GM23338 (cell line): ENCODE measurements at regions not wholly inside any gene's neighbourhood (a gene's known extent, or its start where the extent isn't known, plus 50 kb on each side); places are given as distances from the start of the nearest gene placed in this dataset.

Experiments used
- ATAC-seq: fragments of 200-7000 bp; cut with Tn5 transposase; 3 replicates; pipeline ENCODE4 v1.9.1; 2020
- DNase-seq: peaks from one replicate; pipeline ENCODE4 v3.0.0-alpha.2; 2015; ENCODE audit warnings: low spot score
- H2AFZ ChIP-seq: fragments of 200-600 bp; sonication (generic); 2 replicates; pipeline ENCODE4 v1.8.0; 2016; ENCODE audit warnings: antibody characterized with exemption, mild to moderate bottlenecking, moderate library complexity
- H3F3A ChIP-seq: fragments of 200-600 bp; sonication (generic); replicated peaks from 2 replicates; pipeline ENCODE4 v1.8.0; 2017; ENCODE audit warnings: antibody characterized with exemption, mixed run types, low read depth
- H3K27ac ChIP-seq: fragments of 200-600 bp; sonication (generic); 2 replicates; pipeline ENCODE4 v1.6.1; 2016; ENCODE audit warnings: low read depth
- H3K27me3 ChIP-seq: fragments of 200-600 bp; sonication (generic); 2 replicates; pipeline ENCODE4 v1.8.0; 2016; ENCODE audit warnings: mild to moderate bottlenecking, mixed run types, moderate library complexity; ENCODE audit not compliant: insufficient read depth
- H3K36me3 ChIP-seq: fragments of 200-600 bp; sonication (generic); 2 replicates; pipeline ENCODE4 v1.8.0; 2016; ENCODE audit warnings: mild to moderate bottlenecking; ENCODE audit not compliant: insufficient read depth
- H3K4me1 ChIP-seq: fragments of 200-600 bp; sonication (generic); 2 replicates; pipeline ENCODE4 v1.8.0; 2016; ENCODE audit warnings: mild to moderate bottlenecking, moderate library complexity; ENCODE audit not compliant: insufficient read depth
- H3K4me2 ChIP-seq: fragments of 200-600 bp; sonication (generic); 2 replicates; pipeline ENCODE4 v1.7.1; 2017; ENCODE audit warnings: mixed run types
- H3K4me3 ChIP-seq: fragments of 200-600 bp; sonication (generic); 2 replicates; pipeline ENCODE4 v1.6.1; 2016; ENCODE audit warnings: mixed run types
- H3K79me2 ChIP-seq: fragments of 200-600 bp; sonication (generic); replicated peaks from 2 replicates; pipeline ENCODE4 v1.8.0; 2017; ENCODE audit warnings: mild to moderate bottlenecking; ENCODE audit not compliant: insufficient read depth
- H3K9me2 ChIP-seq: fragments of 200-600 bp; sonication (generic); 2 replicates; pipeline ENCODE4 v1.8.0; 2017; ENCODE audit not compliant: insufficient read depth
- H4K20me1 ChIP-seq: fragments of 200-600 bp; sonication (generic); replicated peaks from 2 replicates; pipeline ENCODE4 v1.8.0; 2017; ENCODE audit warnings: mild to moderate bottlenecking; ENCODE audit not compliant: insufficient read depth
- H3K27ac Mint-ChIP-seq: 2 replicates; pipeline ENCODE4 v1.8.0; 2020; ENCODE audit warnings: inconsistent platforms, mild to moderate bottlenecking, moderate library complexity, mixed read lengths
- H3K27me3 Mint-ChIP-seq: 3 replicates; pipeline ENCODE4 v1.8.0; 2022; ENCODE audit warnings: low read depth, mild to moderate bottlenecking, moderate library complexity, mixed read lengths, inconsistent platforms; ENCODE audit not compliant: insufficient read depth, poor library complexity
- H3K36me3 Mint-ChIP-seq: 3 replicates; pipeline ENCODE4 v1.8.0; 2021; ENCODE audit warnings: low read depth, mild to moderate bottlenecking, inconsistent platforms, moderate library complexity, mixed read lengths
- H3K4me1 Mint-ChIP-seq: 3 replicates; pipeline ENCODE4 v1.8.0; 2020; ENCODE audit warnings: mild to moderate bottlenecking, inconsistent platforms, mixed read lengths
- H3K4me3 Mint-ChIP-seq: 3 replicates; pipeline ENCODE4 v1.8.0; 2021; ENCODE audit warnings: moderate library complexity, mild to moderate bottlenecking, inconsistent platforms, mixed read lengths
- H3K9me3 Mint-ChIP-seq: 3 replicates; pipeline ENCODE4 v1.8.0; 2020; ENCODE audit warnings: moderate library complexity, mild to moderate bottlenecking, inconsistent platforms, mixed read lengths
- CREB1 ChIP-seq: fragments of 250-450 bp; sonication (Bioruptor Pico); IDR thresholded peaks from 2 replicates; pipeline ENCODE4 v1.5.0; 2020; ENCODE audit warnings: low read depth, mild to moderate bottlenecking, moderate library complexity
- EZH2 ChIP-seq: fragments of 200-600 bp; sonication (generic); IDR thresholded peaks from one replicate; pipeline ENCODE4 v1.8.0; 2017; ENCODE audit warnings: antibody characterized with exemption, mild to moderate bottlenecking, low read depth; ENCODE audit not compliant: unreplicated experiment
- EZH2phosphoT487 ChIP-seq: fragments of 200-600 bp; sonication (generic); IDR thresholded peaks from one replicate; pipeline ENCODE4 v1.8.1; 2018; ENCODE audit warnings: antibody characterized with exemption; ENCODE audit not compliant: unreplicated experiment
- JUNB ChIP-seq: IDR thresholded peaks from one replicate; pipeline ENCODE4 v1.6.1; 2016; ENCODE audit warnings: antibody characterized with exemption; ENCODE audit not compliant: unreplicated experiment
- NANOG ChIP-seq: IDR thresholded peaks from 2 replicates; pipeline ENCODE4 v1.6.1; 2016; ENCODE audit warnings: antibody characterized with exemption, borderline replicate concordance
- POLR2AphosphoS5 ChIP-seq: IDR thresholded peaks from 2 replicates; pipeline ENCODE4 v1.6.1; 2016; ENCODE audit warnings: antibody characterized with exemption, low read depth
- STAT1 ChIP-seq: IDR thresholded peaks from one replicate; pipeline ENCODE4 v1.6.1; 2016; ENCODE audit warnings: antibody characterized with exemption; ENCODE audit not compliant: unreplicated experiment
- ZNF114 ChIP-seq: fragments of 250-450 bp; sonication (Bioruptor Pico); IDR thresholded peaks from 2 replicates; pipeline ENCODE4 v1.5.0; 2020; ENCODE audit warnings: mild to moderate bottlenecking, moderate library complexity
- ZNF331 ChIP-seq: fragments of 250-450 bp; sonication (Bioruptor Pico); IDR thresholded peaks from 2 replicates; pipeline ENCODE4 v1.5.0; 2020; ENCODE audit warnings: low read depth, mild to moderate bottlenecking, moderate library complexity
- TF ChIP-seq, protein P1 (sequence below): fragments of 250-450 bp; sonication (Bioruptor Pico); IDR thresholded peaks from 2 replicates; pipeline ENCODE4 v1.5.0; 2020; ENCODE audit warnings: mild to moderate bottlenecking, moderate library complexity
- TF ChIP-seq, protein P2 (sequence below): IDR thresholded peaks from 2 replicates; pipeline ENCODE4 v1.6.1; 2016; ENCODE audit warnings: antibody characterized with exemption

DNA sequence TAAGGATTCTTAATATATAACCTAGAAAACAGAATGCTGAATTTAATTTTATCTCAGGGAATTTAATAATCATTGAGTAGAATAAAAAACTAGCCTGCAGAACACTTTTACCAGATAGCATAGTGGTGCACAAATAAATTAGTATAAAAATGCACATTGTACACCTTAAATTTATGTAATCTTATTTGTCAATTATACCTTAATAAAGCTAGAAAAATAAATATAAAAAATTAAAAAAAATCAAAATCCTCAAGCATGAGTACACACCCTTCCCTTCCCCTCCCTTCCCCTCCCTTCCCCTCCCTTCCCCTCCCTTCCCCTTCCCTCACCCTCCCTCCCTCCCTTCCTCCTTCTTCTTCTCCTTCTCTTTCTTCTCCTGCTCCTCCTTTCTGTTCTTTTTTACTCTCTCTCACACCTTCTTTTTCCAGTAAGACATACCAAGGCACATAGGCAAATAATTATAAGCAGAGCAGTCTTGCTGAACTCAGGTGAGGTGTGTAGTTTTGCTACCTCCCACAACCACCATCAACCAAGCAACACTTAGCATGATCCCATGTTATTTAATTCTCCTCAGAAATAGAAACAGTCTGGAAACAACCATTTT is 1395.0 kb downstream of the ZPLD1 start:
- no peaks in the 10 kb centered on the region for H4K20me1 ChIP-seq
- H3K36me3 ChIP-seq: no peaks in the 10 kb centered on the region
- Mint-ChIP-seq H3K4me1 (no peaks in the 10 kb centered on the region), H3K9me3 (no peaks in the 10 kb centered on the region; the same call in 2 of the 3 replicates), H3K4me3 (no peak overlapping the region), H3K36me3 (no peaks in the 10 kb centered on the region), H3K27ac (no peak overlapping the region), H3K27me3 (no peaks in the 10 kb centered on the region)
- no peaks in the 10 kb centered on the region for H3K79me2 ChIP-seq
- H3K4me3 ChIP-seq: no peak overlapping the region
- no peak overlapping the region for H3K27ac ChIP-seq
- no peaks in the 10 kb centered on the region for H3K27me3 ChIP-seq
- no peak overlapping the region for H3K4me2 ChIP-seq
- H2AFZ ChIP-seq: no peak overlapping the region
- H3K9me2 ChIP-seq: no peaks in the 10 kb centered on the region
- no peak for ATAC-seq
- H3K4me1 ChIP-seq: no peaks in the 10 kb centered on the region
- H3F3A ChIP-seq: no peaks in the 10 kb centered on the region
- DNase-seq: no peak
- TF ChIP-seq STAT1 (no peak), ZNF114 (CRISPR knock-in tag) (no peak), EZH2phosphoT487 (no peak), EZH2 (no peak), JUNB (no peak), CREB1 (CRISPR knock-in tag) (no peak), POLR2AphosphoS5 (no peak), ZNF331 (no peak), NANOG (no peak)

DNA sequence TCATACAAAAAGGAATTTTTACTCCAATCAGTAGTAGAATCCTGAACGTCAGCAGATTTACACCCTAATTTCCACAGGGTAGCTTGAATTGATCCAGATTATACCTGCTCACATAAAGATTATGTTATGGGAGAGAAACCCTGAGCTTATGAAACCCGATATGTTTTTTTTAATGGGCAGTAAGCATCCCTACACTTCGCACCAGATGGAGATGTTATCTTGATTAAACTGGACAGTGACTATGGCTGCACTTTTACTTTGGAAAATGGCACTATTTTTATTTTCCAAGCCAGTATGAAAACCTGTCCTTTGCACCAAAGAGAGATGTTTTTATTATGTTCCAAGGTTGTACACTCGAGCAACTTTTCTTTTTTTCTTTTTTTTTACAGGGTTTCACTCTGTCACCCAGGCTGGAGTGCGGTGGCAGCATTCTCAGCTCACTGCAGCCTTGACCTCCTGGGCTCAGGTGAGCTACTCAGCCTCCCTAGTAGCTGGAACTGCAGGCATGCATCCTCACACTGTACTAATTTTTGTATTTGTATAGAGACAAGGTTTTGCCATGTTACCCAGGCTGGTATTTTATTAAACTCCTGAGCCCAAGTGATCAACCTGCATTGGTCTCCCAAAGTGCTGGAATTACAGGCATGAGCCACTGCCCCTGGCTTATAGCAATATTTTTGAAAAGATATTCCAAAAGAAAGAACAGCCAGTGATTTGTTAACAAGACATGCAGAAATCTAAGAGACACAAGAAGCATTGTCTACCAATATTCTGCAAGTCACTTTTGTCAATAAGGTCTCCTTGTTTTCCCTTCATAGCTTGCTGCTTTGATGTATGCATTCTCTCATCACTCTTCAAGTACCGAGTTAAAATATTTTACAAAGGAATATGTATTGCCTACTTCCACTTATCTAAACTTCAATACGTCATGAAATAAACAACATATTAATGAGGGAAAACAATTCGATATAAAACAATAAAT is 1412.6 kb downstream of the ZPLD1 start:
- no peak overlapping the region for H3K27ac Mint-ChIP-seq
- Histone ChIP-seq H3K27ac (no peak overlapping the region), H3K4me1 (no peaks in the 10 kb centered on the region), H3K4me2 (no peak overlapping the region), H3F3A (no peaks in the 10 kb centered on the region), H3K79me2 (no peaks in the 10 kb centered on the region), H3K9me2 (no peaks in the 10 kb centered on the region), H2AFZ (no peak overlapping the region), H3K36me3 (no peaks in the 10 kb centered on the region), H3K27me3 (no peaks in the 10 kb centered on the region), H3K4me3 (no peak overlapping the region), H4K20me1 (no peaks in the 10 kb centered on the region)
- no peaks in the 10 kb centered on the region for H3K36me3 Mint-ChIP-seq
- no peak for DNase-seq
- no peaks in the 10 kb centered on the region for H3K9me3 Mint-ChIP-seq
- no peak overlapping the region for H3K4me3 Mint-ChIP-seq
- H3K27me3 Mint-ChIP-seq: no peaks in the 10 kb centered on the region
- ATAC-seq: no peak
- H3K4me1 Mint-ChIP-seq: 0 out of 3 replicates have a peak, but pooled peaks cover 2% of the 10 kb centered on the region
- TF ChIP-seq ZNF114 (CRISPR knock-in tag) (no peak), EZH2phosphoT487 (no peak), JUNB (no peak), CREB1 (CRISPR knock-in tag) (no peak), ZNF331 (no peak), STAT1 (no peak)
- TF ChIP-seq, protein P1, sequence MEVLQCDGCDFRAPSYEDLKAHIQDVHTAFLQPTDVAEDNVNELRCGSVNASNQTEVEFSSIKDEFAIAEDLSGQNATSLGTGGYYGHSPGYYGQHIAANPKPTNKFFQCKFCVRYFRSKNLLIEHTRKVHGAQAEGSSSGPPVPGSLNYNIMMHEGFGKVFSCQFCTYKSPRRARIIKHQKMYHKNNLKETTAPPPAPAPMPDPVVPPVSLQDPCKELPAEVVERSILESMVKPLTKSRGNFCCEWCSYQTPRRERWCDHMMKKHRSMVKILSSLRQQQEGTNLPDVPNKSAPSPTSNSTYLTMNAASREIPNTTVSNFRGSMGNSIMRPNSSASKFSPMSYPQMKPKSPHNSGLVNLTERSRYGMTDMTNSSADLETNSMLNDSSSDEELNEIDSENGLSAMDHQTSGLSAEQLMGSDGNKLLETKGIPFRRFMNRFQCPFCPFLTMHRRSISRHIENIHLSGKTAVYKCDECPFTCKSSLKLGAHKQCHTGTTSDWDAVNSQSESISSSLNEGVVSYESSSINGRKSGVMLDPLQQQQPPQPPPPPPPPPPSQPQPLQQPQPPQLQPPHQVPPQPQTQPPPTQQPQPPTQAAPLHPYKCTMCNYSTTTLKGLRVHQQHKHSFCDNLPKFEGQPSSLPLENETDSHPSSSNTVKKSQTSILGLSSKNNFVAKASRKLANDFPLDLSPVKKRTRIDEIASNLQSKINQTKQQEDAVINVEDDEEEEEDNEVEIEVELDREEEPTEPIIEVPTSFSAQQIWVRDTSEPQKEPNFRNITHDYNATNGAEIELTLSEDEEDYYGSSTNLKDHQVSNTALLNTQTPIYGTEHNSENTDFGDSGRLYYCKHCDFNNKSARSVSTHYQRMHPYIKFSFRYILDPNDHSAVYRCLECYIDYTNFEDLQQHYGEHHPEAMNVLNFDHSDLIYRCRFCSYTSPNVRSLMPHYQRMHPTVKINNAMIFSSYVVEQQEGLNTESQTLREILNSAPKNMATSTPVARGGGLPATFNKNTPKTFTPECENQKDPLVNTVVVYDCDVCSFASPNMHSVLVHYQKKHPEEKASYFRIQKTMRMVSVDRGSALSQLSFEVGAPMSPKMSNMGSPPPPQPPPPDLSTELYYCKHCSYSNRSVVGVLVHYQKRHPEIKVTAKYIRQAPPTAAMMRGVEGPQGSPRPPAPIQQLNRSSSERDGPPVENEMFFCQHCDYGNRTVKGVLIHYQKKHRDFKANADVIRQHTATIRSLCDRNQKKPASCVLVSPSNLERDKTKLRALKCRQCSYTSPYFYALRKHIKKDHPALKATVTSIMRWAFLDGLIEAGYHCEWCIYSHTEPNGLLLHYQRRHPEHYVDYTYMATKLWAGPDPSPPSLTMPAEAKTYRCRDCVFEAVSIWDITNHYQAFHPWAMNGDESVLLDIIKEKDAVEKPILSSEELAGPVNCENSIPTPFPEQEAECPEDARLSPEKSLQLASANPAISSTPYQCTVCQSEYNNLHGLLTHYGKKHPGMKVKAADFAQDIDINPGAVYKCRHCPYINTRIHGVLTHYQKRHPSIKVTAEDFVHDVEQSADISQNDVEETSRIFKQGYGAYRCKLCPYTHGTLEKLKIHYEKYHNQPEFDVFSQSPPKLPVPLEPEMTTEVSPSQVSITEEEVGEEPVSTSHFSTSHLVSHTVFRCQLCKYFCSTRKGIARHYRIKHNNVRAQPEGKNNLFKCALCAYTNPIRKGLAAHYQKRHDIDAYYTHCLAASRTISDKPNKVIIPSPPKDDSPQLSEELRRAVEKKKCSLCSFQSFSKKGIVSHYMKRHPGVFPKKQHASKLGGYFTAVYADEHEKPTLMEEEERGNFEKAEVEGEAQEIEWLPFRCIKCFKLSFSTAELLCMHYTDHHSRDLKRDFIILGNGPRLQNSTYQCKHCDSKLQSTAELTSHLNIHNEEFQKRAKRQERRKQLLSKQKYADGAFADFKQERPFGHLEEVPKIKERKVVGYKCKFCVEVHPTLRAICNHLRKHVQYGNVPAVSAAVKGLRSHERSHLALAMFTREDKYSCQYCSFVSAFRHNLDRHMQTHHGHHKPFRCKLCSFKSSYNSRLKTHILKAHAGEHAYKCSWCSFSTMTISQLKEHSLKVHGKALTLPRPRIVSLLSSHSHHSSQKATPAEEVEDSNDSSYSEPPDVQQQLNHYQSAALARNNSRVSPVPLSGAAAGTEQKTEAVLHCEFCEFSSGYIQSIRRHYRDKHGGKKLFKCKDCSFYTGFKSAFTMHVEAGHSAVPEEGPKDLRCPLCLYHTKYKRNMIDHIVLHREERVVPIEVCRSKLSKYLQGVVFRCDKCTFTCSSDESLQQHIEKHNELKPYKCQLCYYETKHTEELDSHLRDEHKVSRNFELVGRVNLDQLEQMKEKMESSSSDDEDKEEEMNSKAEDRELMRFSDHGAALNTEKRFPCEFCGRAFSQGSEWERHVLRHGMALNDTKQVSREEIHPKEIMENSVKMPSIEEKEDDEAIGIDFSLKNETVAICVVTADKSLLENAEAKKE (CRISPR knock-in tag): no peak
- TF ChIP-seq, protein P2, sequence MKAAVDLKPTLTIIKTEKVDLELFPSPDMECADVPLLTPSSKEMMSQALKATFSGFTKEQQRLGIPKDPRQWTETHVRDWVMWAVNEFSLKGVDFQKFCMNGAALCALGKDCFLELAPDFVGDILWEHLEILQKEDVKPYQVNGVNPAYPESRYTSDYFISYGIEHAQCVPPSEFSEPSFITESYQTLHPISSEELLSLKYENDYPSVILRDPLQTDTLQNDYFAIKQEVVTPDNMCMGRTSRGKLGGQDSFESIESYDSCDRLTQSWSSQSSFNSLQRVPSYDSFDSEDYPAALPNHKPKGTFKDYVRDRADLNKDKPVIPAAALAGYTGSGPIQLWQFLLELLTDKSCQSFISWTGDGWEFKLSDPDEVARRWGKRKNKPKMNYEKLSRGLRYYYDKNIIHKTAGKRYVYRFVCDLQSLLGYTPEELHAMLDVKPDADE: no peak
